ENCODE measurements at regions not wholly inside any gene's neighbourhood (a gene's known extent, or its start where the extent isn't known, plus 50 kb on each side); places are given as distances from the start of the nearest gene placed in this dataset.
"Not testable (repeated sequence)": the region's sequence is repeated elsewhere in the genome, so short reads cannot be mapped to it uniquely, and the experiment has no call there.

- TF ChIP-seq CTCF (IDR thresholded peaks at IDR 0.05; ENCODE audit: low read depth, low read length) = no peak
- no peak for DNase-seq (ENCODE audit: extremely low read depth, low read depth)
These were observed 87.5 kb upstream of the ERCC6L2 start for GRCh38 chr9:95788021-95788420.

- TF ChIP-seq CTCF (IDR thresholded peaks at IDR 0.05; ENCODE audit: low read depth, low read length) = no peak
- DNase-seq (ENCODE audit: extremely low read depth, low read depth) = no peak
These were observed 90.3 kb upstream of the ERCC6L2 start for GRCh38 chr9:95785209-95785608.

GRCh38 chr9:95784318-95784717 is 91.2 kb upstream of the ERCC6L2 start:
- TF ChIP-seq CTCF (IDR thresholded peaks at IDR 0.05; ENCODE audit: low read depth, low read length) = no peak
- DNase-seq (ENCODE audit: extremely low read depth, low read depth) = no peak

GRCh38 chr9:95783426-95783975 is 92.0 kb upstream of the ERCC6L2 start:
- TF ChIP-seq CTCF (IDR thresholded peaks at IDR 0.05; ENCODE audit: low read depth, low read length) = no peak
- no peak for DNase-seq (ENCODE audit: extremely low read depth, low read depth)

GRCh38 chr9:95780751-95781150 is 94.7 kb upstream of the ERCC6L2 start:
- no peak for DNase-seq (ENCODE audit: extremely low read depth, low read depth)
- no peak for TF ChIP-seq CTCF (IDR thresholded peaks at IDR 0.05; ENCODE audit: low read depth, low read length)

- DNase-seq (ENCODE audit: extremely low read depth, low read depth) = no peak
- TF ChIP-seq CTCF (IDR thresholded peaks at IDR 0.05; ENCODE audit: low read depth, low read length) = no peak
These were observed 95.4 kb upstream of the ERCC6L2 start for GRCh38 chr9:95780121-95780520.

GRCh38 chr9:95779597-95779996 is 95.9 kb upstream of the ERCC6L2 start:
- not testable (repeated sequence) for DNase-seq (ENCODE audit: extremely low read depth, low read depth)

GRCh38 chr9:95778957-95779356 is 96.5 kb upstream of the ERCC6L2 start:
- DNase-seq (ENCODE audit: extremely low read depth, low read depth) = peak; percentile 90
- TF ChIP-seq CTCF (IDR thresholded peaks at IDR 0.05; ENCODE audit: low read depth, low read length) = no peak

All from AG09319 (cell line).